Prostate gland (tissue), 2 donors: ENCODE measurements at regions not wholly inside any gene's neighbourhood (a gene's known extent, or its start where the extent isn't known, plus 50 kb on each side); places are given as distances from the start of the nearest gene placed in this dataset.

ENCODE experiments used
- DNase-seq: peaks from one replicate; pipeline ENCODE4 v3.0.0-alpha.2; 2019; ENCODE audit warnings: low spot score
- H3K27ac ChIP-seq, 2 donors: fragments of 200-600 bp; sonication (generic); 2 replicates each; pipeline ENCODE4 v1.5.1; 2017 to 2019
- H3K27me3 ChIP-seq: fragments of 200-600 bp; sonication (generic); replicated peaks from 2 replicates; pipeline ENCODE4 v1.5.1; 2019; ENCODE audit not compliant: insufficient read depth
- H3K36me3 ChIP-seq, 2 donors: fragments of 200-600 bp; sonication (generic); 1 replicate in 1 of 2; 2 replicates in 1 of 2; pipeline versions ENCODE4 v1.5.1 to v1.8.1; 2017 to 2019
- H3K4me1 ChIP-seq: fragments of 200-600 bp; sonication (generic); replicated peaks from 2 replicates; pipeline ENCODE4 v1.5.1; 2019
- H3K4me3 ChIP-seq, 2 donors: fragments of 200-600 bp; sonication (generic); 2 replicates each; pipeline ENCODE4 v1.5.1; 2017 to 2019
- H3K9me3 ChIP-seq: fragments of 200-600 bp; sonication (generic); 2 replicates; pipeline ENCODE4 v1.5.1; 2017
- POLR2A ChIP-seq: fragments of 450-650 bp; IDR thresholded peaks from one replicate; pipeline ENCODE4 v1.6.1; 2016; ENCODE audit warnings: antibody characterized with exemption, mild to moderate bottlenecking
- POLR2AphosphoS5 ChIP-seq: sonication (generic); formaldehyde crosslinking; IDR thresholded peaks from one replicate; pipeline ENCODE4 v1.6.1; 2017; ENCODE audit warnings: antibody characterized with exemption
- WGBS: methylation state at CpG from one replicate; pipeline ENCODE4 v1.1.5; 2018; 5-methylcytosine and 5-hydroxymethylcytosine counted together
- intact Hi-C: fragments of 100-400 bp; cut with DNase I; formaldehyde crosslinking; loops from one replicate; pipeline ENCODE4 v1.14.2; 2022
- TF ChIP-seq, protein P1 (sequence below), 4 experiments: fragments of 200-600 bp in 2 of 4; fragments of 450-650 bp in 2 of 4; sonication (generic) in 2 of 4; IDR thresholded peaks; 1 replicate in 3 of 4; 2 replicates in 1 of 4; pipeline ENCODE4 v1.5.1; 2016 to 2019; ENCODE audit warnings: antibody characterized with exemption in 4 of 4, mild to moderate bottlenecking in 2 of 4, moderate library complexity in 2 of 4

DNA sequence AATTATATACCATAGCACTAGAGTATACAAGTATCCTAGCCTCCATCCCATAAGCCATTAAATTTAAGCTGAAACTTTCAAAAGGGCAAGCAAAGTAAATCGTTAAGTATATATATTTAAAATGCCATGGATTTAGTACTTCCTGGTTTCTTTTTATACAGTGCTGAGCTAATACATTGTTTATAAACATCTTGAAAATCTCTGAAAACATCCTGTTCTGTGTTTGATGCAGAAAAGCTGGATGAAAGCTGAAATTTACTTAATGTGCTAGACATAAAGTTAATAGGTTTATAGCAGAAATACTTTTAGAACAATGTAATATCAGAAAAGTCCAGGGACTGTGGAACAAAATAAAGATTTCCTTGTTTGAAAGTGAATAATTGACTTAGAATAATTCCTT, 875.4 kb downstream of the SLITRK6 start:
- DNase-seq: no peak
- Histone ChIP-seq H3K4me1 (no peaks in the 10 kb centered on the region), H3K36me3 (no peaks in the 10 kb centered on the region), H3K9me3 (no peaks in the 10 kb centered on the region), H3K27ac (no peak overlapping the region), H3K4me3 (no peak overlapping the region), H3K27me3 (no peaks in the 10 kb centered on the region)
- WGBS: 37% methylated on average over 1 of the region's 1 CpG
- intact Hi-C loops: no loop called here
- TF ChIP-seq, protein P1, sequence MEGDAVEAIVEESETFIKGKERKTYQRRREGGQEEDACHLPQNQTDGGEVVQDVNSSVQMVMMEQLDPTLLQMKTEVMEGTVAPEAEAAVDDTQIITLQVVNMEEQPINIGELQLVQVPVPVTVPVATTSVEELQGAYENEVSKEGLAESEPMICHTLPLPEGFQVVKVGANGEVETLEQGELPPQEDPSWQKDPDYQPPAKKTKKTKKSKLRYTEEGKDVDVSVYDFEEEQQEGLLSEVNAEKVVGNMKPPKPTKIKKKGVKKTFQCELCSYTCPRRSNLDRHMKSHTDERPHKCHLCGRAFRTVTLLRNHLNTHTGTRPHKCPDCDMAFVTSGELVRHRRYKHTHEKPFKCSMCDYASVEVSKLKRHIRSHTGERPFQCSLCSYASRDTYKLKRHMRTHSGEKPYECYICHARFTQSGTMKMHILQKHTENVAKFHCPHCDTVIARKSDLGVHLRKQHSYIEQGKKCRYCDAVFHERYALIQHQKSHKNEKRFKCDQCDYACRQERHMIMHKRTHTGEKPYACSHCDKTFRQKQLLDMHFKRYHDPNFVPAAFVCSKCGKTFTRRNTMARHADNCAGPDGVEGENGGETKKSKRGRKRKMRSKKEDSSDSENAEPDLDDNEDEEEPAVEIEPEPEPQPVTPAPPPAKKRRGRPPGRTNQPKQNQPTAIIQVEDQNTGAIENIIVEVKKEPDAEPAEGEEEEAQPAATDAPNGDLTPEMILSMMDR (IDR thresholded peaks at IDR 0.05): no peak
- TF ChIP-seq POLR2AphosphoS5 (no peak), POLR2A (no peak)

DNA sequence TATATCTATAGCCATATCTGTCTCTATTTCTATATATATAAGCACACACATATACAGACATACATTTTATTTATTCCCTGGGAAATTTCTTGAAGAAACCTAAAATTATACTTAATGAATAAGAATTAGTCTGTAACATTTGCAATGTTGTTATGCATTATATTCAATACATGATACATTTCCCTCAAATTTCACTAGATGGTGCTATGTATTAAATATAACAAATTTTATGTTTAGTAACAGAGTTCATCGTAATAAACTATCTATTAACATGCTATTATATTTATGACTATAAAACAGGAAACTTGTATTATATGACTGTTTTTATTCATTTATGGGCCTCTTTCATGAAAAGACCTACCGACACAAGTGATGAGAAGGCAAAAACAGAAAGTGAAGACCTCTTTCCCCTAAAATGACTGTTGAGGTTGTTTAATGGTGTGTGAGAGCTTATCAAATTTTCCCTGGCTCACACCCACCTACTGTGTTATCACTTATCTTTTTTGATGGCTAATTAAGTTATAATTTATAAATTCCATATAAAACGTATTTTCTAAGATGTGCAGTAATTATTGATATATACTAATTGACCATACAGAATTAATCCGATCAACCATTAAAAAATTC, 881.9 kb downstream of the SLITRK6 start:
- H3K9me3 ChIP-seq: no peaks in the 10 kb centered on the region
- H3K4me3 ChIP-seq: no peak overlapping the region
- 36% methylated on average over 4 of the region's 4 CpGs for WGBS
- H3K36me3 ChIP-seq: no peaks in the 10 kb centered on the region
- no peaks in the 10 kb centered on the region for H3K27me3 ChIP-seq
- no peaks in the 10 kb centered on the region for H3K4me1 ChIP-seq
- intact Hi-C loops: no loop called here
- no peak overlapping the region for H3K27ac ChIP-seq
- TF ChIP-seq POLR2AphosphoS5: no peak
- TF ChIP-seq, protein P1 (IDR thresholded peaks at IDR 0.05): peak in 3 of 4 experiments; percentile 37 to 49 (median 45)
- no peak for TF ChIP-seq POLR2A
- DNase-seq: no peak

DNA sequence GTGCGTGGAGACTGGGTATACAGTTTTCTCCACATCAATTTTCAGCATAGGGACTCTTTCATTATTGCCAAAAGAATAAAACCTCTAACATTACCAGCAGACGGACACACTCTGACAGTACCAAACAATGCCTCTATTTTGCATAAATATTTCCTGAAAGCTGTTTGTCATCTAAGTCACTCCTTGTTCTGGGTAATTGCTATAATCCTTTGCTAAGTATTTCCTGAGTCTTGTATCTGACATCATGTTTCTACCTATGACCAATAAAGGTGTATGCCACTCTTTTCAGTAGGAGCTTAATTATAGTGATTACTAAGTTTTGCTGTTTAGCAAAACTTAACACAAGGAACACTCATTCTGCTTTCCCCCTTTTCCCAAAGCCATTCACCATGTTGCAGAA, 886.5 kb downstream of the SLITRK6 start:
- Histone ChIP-seq H3K4me3 (no peak overlapping the region), H3K4me1 (no peaks in the 10 kb centered on the region), H3K9me3 (no peaks in the 10 kb centered on the region), H3K27me3 (no peaks in the 10 kb centered on the region), H3K27ac (no peak overlapping the region), H3K36me3 (no peaks in the 10 kb centered on the region)
- no peak for DNase-seq
- intact Hi-C loops: no loop called here
- no peak for TF ChIP-seq POLR2A
- TF ChIP-seq, protein P1 (IDR thresholded peaks at IDR 0.05): no peak
- no peak for TF ChIP-seq POLR2AphosphoS5
- WGBS: 69% methylated on average over 2 of the region's 2 CpGs

DNA sequence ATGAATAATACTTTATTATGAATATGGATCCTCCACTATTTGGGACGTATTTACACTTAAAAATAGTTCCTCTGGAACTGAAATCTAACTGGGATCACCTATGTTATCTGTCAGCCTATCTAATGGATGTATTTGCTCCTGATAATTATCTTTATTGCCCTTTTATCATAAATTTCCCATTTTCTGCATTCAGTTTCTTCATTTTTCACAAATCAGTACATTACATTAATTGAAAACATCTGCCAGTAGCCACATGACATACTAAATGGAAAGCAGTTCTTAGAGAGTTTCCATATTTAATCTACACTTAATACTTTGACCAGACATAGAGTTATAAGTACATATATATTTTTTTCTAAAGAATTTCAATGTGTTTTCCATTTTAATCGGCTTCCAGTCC, 888.8 kb downstream of the SLITRK6 start:
- Histone ChIP-seq H3K4me3 (no peak overlapping the region), H3K4me1 (no peaks in the 10 kb centered on the region), H3K36me3 (no peaks in the 10 kb centered on the region), H3K9me3 (no peaks in the 10 kb centered on the region), H3K27me3 (no peaks in the 10 kb centered on the region), H3K27ac (no peak overlapping the region)
- intact Hi-C loops: no loop called here
- 83% methylated on average over 2 of the region's 2 CpGs for WGBS
- no peak for DNase-seq
- no peak for TF ChIP-seq POLR2A
- TF ChIP-seq, protein P1 (IDR thresholded peaks at IDR 0.05): no peak

DNA sequence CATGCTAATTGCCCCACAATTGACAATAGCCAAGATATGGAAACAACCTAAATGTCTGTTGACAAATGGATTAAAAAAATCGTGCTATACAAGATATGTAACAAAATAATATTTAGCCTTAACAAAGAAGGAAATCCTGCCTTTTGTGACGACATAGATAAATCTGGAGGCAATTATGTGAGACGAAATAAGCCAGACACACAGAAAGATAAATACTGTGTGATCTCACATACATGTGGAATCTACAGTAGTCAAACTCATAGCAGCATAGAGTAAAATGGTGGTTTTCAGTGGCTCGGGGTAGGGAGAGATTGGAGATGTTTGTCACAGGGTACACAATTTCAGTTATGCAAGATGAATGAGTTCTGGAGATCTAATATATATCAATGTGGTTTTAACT, 895.8 kb downstream of the SLITRK6 start:
- 39% methylated on average over 4 of the region's 4 CpGs for WGBS
- Histone ChIP-seq H3K27me3 (no peaks in the 10 kb centered on the region), H3K4me1 (no peaks in the 10 kb centered on the region), H3K4me3 (no peak overlapping the region), H3K27ac (no peak overlapping the region), H3K36me3 (no peaks in the 10 kb centered on the region), H3K9me3 (no peaks in the 10 kb centered on the region)
- TF ChIP-seq POLR2AphosphoS5: no peak
- DNase-seq: no peak
- intact Hi-C loops: no loop called here
